Caco-2 (cell line): ENCODE measurements at regions not wholly inside any gene's neighbourhood (a gene's known extent, or its start where the extent isn't known, plus 50 kb on each side); places are given as distances from the start of the nearest gene placed in this dataset.

Source experiments
- BruUV-seq: library from RNA; stranded (reverse); fragments of 400-500 nt; replicated peaks from 2 replicates; lab custom pipeline; 2021; lab: Mats Ljungman, UMichigan
- CTCF ChIA-PET: fragments of 300-600 bp; sonication (Branson Sonifier 250); formaldehyde crosslinking; loops from one replicate; lab custom pipeline; 2022; ENCODE audit warnings: antibody characterized with exemption; lab: Charles Lee
- POLR2A ChIA-PET: fragments of 300-600 bp; sonication (Branson Sonifier 250); formaldehyde crosslinking; loops from one replicate; lab custom pipeline; 2022; ENCODE audit warnings: antibody characterized with exemption; lab: Charles Lee
- DNase-seq, 2 experiments: peaks; one replicate each; pipeline versions ENCODE4 v3.0.0 to v3.0.0-alpha.2; 2020 to 2022
- H3K27me3 ChIP-seq: replicated peaks from 2 replicates; pipeline ENCODE4 v1.6.0; 2011; ENCODE audit warnings: low read length; ENCODE audit not compliant: control insufficient read depth, insufficient read depth
- H3K36me3 ChIP-seq: 2 replicates; pipeline ENCODE4 v1.5.1; 2011; ENCODE audit warnings: low read length; ENCODE audit not compliant: control insufficient read depth, insufficient read depth
- H3K4me1 ChIP-seq: fragments of 250-450 bp; sonication (Bioruptor Pico); 2 replicates; pipeline ENCODE4 v1.5.1; 2020; ENCODE audit warnings: mild to moderate bottlenecking
- H3K4me3 ChIP-seq: 2 replicates; pipeline ENCODE4 v1.5.1; 2011; ENCODE audit warnings: low read depth, mild to moderate bottlenecking, control low read depth, low read length
- H3K9me3 ChIP-seq: fragments of 250-450 bp; sonication (Bioruptor Pico); 2 replicates; pipeline ENCODE4 v1.5.1; 2020; ENCODE audit warnings: mild to moderate bottlenecking, moderate library complexity
- H3K27ac Mint-ChIP-seq: one replicate; pipeline ENCODE4 v1.8.0; 2022; ENCODE audit warnings: mixed read lengths; ENCODE audit not compliant: unreplicated experiment
- H3K27me3 Mint-ChIP-seq: one replicate; pipeline ENCODE4 v1.8.0; 2022; ENCODE audit warnings: mixed read lengths; ENCODE audit not compliant: insufficient read depth, unreplicated experiment
- H3K36me3 Mint-ChIP-seq: one replicate; pipeline ENCODE4 v1.8.0; 2022; ENCODE audit warnings: mild to moderate bottlenecking, mixed read lengths; ENCODE audit not compliant: insufficient read depth, unreplicated experiment
- H3K4me1 Mint-ChIP-seq: one replicate; pipeline ENCODE4 v1.8.0; 2022; ENCODE audit warnings: low read depth, mixed read lengths; ENCODE audit not compliant: unreplicated experiment
- H3K4me3 Mint-ChIP-seq: one replicate; pipeline ENCODE4 v1.8.0; 2022; ENCODE audit warnings: mild to moderate bottlenecking, moderate library complexity, mixed read lengths; ENCODE audit not compliant: unreplicated experiment
- H3K9me3 Mint-ChIP-seq: one replicate; pipeline ENCODE4 v1.8.0; 2022; ENCODE audit warnings: mixed read lengths; ENCODE audit not compliant: unreplicated experiment
- intact Hi-C: fragments of 100-400 bp; cut with micrococcal nuclease; formaldehyde crosslinking; loops from one replicate; pipeline ENCODE4 v1.10.0; 2022; ENCODE audit not compliant: unreplicated experiment
- TF ChIP-seq, protein P1 (sequence below), 2 experiments: fragments of 200-600 bp in 1 of 2; IDR thresholded peaks; 1 replicate in 1 of 2; 2 replicates in 1 of 2; pipeline versions ENCODE4 v1.5.1 to v1.8.0; 2011 to 2022; ENCODE audit warnings: antibody characterized with exemption in 1 of 2, control low read depth in 1 of 2, inconsistent platforms in 1 of 2, low read depth in 1 of 2, low read length in 1 of 2, mild to moderate bottlenecking in 1 of 2, moderate library complexity in 1 of 2; ENCODE audit not compliant: insufficient read depth in 1 of 2, severe bottlenecking in 1 of 2, unreplicated experiment in 1 of 2

DNA sequence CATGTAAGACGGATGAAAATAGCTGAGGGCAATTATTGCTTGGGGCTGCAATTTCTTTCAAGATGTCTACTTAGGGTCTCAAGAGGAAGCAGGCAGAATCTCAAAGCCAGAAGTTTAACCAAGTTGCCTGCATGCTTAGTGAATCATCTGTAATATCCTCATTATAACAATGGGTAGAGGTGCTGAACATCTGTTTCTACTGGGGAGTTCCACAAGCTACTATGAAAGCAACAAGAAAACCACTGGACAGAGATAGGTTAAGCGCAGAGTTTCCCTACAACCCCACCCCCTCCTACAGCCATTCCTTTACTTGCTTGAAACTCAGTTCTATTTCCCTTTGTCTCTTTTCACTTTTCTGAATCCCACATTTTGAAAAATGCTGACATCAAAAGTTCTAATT, 759.4 kb upstream of the GBE1 start:
- no peaks in the 10 kb centered on the region for H3K9me3 Mint-ChIP-seq
- H3K4me1 Mint-ChIP-seq: no peaks in the 10 kb centered on the region
- intact Hi-C loops: no loop called here
- POLR2A ChIA-PET: no interaction called here
- Histone ChIP-seq H3K9me3 (no peaks in the 10 kb centered on the region), H3K4me1 (no peaks in the 10 kb centered on the region), H3K27me3 (no peaks in the 10 kb centered on the region), H3K36me3 (no peaks in the 10 kb centered on the region), H3K4me3 (no peak overlapping the region)
- no peak for DNase-seq
- H3K27ac Mint-ChIP-seq: no peak overlapping the region
- TF ChIP-seq, protein P1, sequence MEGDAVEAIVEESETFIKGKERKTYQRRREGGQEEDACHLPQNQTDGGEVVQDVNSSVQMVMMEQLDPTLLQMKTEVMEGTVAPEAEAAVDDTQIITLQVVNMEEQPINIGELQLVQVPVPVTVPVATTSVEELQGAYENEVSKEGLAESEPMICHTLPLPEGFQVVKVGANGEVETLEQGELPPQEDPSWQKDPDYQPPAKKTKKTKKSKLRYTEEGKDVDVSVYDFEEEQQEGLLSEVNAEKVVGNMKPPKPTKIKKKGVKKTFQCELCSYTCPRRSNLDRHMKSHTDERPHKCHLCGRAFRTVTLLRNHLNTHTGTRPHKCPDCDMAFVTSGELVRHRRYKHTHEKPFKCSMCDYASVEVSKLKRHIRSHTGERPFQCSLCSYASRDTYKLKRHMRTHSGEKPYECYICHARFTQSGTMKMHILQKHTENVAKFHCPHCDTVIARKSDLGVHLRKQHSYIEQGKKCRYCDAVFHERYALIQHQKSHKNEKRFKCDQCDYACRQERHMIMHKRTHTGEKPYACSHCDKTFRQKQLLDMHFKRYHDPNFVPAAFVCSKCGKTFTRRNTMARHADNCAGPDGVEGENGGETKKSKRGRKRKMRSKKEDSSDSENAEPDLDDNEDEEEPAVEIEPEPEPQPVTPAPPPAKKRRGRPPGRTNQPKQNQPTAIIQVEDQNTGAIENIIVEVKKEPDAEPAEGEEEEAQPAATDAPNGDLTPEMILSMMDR (IDR thresholded peaks at IDR 0.05; ENCODE audit: insufficient read depth in 1 of 2, low read depth in 1 of 2, low read length in 1 of 2, severe bottlenecking in 1 of 2, unreplicated experiment in 1 of 2): no peak
- BruUV-seq: no TSS peak
- no peaks in the 10 kb centered on the region for H3K27me3 Mint-ChIP-seq
- no peaks in the 10 kb centered on the region for H3K36me3 Mint-ChIP-seq
- CTCF ChIA-PET: no interaction called here
- no peak overlapping the region for H3K4me3 Mint-ChIP-seq

DNA sequence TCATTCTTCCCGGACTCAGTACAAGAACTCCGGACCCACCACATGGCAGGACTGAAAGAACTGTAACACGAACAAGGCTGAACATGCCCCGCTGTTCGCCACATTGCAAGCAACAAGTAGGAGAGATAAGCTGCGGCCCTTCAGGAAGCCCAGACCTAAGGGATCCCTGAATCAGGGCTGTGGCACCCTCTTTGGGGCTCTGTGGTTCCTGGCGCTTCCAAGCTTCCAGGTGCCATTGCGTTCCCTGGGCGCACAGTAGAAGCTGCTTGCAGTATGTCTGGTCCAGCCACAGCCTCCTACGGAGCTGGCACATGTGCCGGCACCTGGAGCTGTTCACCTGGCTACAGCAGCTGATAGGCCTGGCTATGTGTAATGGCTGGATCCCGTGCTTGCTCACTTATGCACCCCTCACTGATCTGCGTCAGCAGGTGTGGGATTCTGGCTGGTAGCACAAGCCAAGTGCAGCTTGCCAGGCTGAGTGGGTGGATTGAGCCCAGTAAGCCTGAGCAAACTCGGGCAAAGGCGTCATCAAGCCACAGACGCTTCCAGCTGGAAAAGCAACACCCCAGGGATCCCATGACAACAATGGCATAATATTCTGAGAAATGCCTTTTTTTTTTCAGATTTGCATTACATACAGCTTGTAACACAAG, 748.6 kb upstream of the GBE1 start:
- Histone ChIP-seq H3K27me3 (no peaks in the 10 kb centered on the region), H3K36me3 (no peaks in the 10 kb centered on the region), H3K9me3 (no peaks in the 10 kb centered on the region), H3K4me1 (no peaks in the 10 kb centered on the region), H3K4me3 (no peak overlapping the region)
- intact Hi-C loops: no loop called here
- Mint-ChIP-seq H3K9me3 (no peaks in the 10 kb centered on the region), H3K4me1 (no peaks in the 10 kb centered on the region), H3K36me3 (no peaks in the 10 kb centered on the region), H3K27me3 (no peaks in the 10 kb centered on the region), H3K4me3 (no peak overlapping the region), H3K27ac (no peak overlapping the region)
- BruUV-seq: no TSS peak
- no peak for DNase-seq
- CTCF ChIA-PET: no interaction called here
- POLR2A ChIA-PET: no interaction called here
- TF ChIP-seq, protein P1 (IDR thresholded peaks at IDR 0.05; ENCODE audit: insufficient read depth in 1 of 2, low read depth in 1 of 2, low read length in 1 of 2, severe bottlenecking in 1 of 2, unreplicated experiment in 1 of 2): no peak

DNA sequence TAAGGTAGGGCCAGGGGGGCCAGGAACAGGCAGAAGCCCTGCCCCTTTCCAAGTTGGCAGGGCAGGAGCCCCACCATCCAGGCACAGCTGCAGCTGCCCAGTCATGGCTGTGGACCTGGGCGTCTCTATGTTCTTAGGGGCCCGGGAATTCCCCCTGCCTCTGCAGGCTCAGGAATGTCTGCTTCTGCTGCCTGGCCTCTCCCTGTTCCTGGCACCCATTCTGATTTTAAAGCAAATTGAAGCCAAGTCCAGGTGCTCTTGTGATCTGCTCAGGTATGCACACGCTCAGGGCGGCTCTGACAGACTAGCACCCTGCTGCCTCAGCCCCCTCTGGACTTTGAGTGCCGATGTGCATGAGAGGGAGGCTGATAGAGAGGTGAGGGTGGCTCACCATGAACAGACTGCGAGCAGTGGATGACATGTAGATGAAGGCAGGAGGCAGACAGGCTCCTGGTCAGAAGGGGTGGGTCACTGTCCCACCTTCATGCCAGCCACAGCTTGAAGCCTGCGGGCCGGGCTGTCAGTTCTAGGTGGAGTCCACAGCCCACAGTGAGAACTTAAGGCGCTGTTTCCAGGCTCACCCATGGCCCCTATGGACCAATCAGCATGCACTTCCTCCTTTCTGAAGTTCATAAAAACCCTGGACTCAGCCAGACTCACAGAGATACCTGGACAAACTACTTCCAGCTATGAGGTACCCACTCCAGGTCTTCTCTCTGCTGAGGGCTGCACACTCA, 747.8 kb upstream of the GBE1 start:
- no peaks in the 10 kb centered on the region for H3K9me3 Mint-ChIP-seq
- H3K36me3 Mint-ChIP-seq: no peaks in the 10 kb centered on the region
- TF ChIP-seq, protein P1 (IDR thresholded peaks at IDR 0.05; ENCODE audit: insufficient read depth in 1 of 2, low read depth in 1 of 2, low read length in 1 of 2, severe bottlenecking in 1 of 2, unreplicated experiment in 1 of 2): no peak
- BruUV-seq: no TSS peak
- no peak for DNase-seq
- intact Hi-C loops: no loop called here
- no peaks in the 10 kb centered on the region for H3K27me3 ChIP-seq
- H3K27ac Mint-ChIP-seq: no peak overlapping the region
- no peaks in the 10 kb centered on the region for H3K27me3 Mint-ChIP-seq
- ChIA-PET CTCF (no interaction called here), POLR2A (no interaction called here)
- H3K4me1 Mint-ChIP-seq: no peaks in the 10 kb centered on the region
- no peaks in the 10 kb centered on the region for H3K9me3 ChIP-seq
- H3K4me3 Mint-ChIP-seq: no peak overlapping the region
- no peaks in the 10 kb centered on the region for H3K36me3 ChIP-seq
- no peaks in the 10 kb centered on the region for H3K4me1 ChIP-seq
- no peak overlapping the region for H3K4me3 ChIP-seq
